Natural killer cell treated with Interleukin-12 subunit alpha and Interleukin-12 subunit beta and Interleukin-15 and Interleukin-18, amount 100 ng/mL, for 72 hours (primary cell): ENCODE measurements at regions not wholly inside any gene's neighbourhood (a gene's known extent, or its start where the extent isn't known, plus 50 kb on each side); places are given as distances from the start of the nearest gene placed in this dataset.

Source experiments
- ATAC-seq, 2 donors: fragments of 150-1000 bp; cut with Tn5 transposase in 1 of 2; sonication (Bioruptor Pico), chemical (Tn5 transposase) in 1 of 2; 2 replicates each; pipeline ENCODE4 v1.10.0; 2021
- DNase-seq: peaks from one replicate; pipeline ENCODE4 v3.0.0; 2022; ENCODE audit warnings: low spot score
- H3K27ac Mint-ChIP-seq, 2 donors: 1 replicate in 1 of 2; 2 replicates in 1 of 2; pipeline ENCODE4 v1.8.0; 2022; ENCODE audit warnings: mixed read lengths in 2 of 2, mild to moderate bottlenecking in 1 of 2, moderate library complexity in 1 of 2
- H3K27me3 Mint-ChIP-seq, 2 donors: 1 replicate in 1 of 2; 2 replicates in 1 of 2; pipeline ENCODE4 v1.8.0; 2022; ENCODE audit warnings: mixed read lengths in 2 of 2
- H3K36me3 Mint-ChIP-seq: one replicate; pipeline ENCODE4 v1.8.0; 2022; ENCODE audit warnings: mixed read lengths
- H3K4me1 Mint-ChIP-seq, 2 donors: 1 replicate in 1 of 2; 2 replicates in 1 of 2; pipeline ENCODE4 v1.8.0; 2022; ENCODE audit warnings: low read depth in 2 of 2, mixed read lengths in 2 of 2, mild to moderate bottlenecking in 1 of 2
- H3K4me3 Mint-ChIP-seq: one replicate; pipeline ENCODE4 v1.8.0; 2022; ENCODE audit warnings: mixed read lengths
- H3K9me3 Mint-ChIP-seq: 2 replicates; pipeline ENCODE4 v1.8.0; 2022; ENCODE audit warnings: mixed read lengths

DNA sequence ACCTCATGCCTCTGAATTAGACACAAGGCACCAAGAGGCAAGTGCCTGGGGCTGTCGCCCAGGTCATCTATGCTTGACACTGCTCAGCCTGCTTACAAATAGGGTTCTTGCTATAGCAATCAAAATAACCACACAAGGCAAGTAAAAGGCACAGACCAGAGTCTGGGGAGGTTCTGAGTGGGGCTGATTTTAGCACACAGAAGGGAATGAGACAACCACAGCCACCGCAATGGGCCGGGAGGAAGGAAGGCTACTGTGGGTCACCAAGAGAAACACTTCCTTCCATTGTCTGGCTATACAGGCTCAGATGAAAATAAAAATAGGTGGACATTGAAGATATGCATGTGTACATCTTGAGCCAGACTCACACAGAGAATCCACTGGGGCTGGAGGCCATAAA is 159.1 kb downstream of the DLEU7 start:
- peaks cover 24 to 28% of the 10 kb centered on the region in 2 donors for H3K4me1 Mint-ChIP-seq
- H3K4me3 Mint-ChIP-seq = no peak overlapping the region
- no peak for DNase-seq
- no peaks in the 10 kb centered on the region for H3K36me3 Mint-ChIP-seq
- no peaks in the 10 kb centered on the region for H3K9me3 Mint-ChIP-seq
- peak in 1 of 2 donors; percentile 45 for ATAC-seq
- peak overlapping the region in 1 of 2 donors; percentile 27 for H3K27ac Mint-ChIP-seq
- peaks cover 50 to 52% of the 10 kb centered on the region in 2 donors for H3K27me3 Mint-ChIP-seq

DNA sequence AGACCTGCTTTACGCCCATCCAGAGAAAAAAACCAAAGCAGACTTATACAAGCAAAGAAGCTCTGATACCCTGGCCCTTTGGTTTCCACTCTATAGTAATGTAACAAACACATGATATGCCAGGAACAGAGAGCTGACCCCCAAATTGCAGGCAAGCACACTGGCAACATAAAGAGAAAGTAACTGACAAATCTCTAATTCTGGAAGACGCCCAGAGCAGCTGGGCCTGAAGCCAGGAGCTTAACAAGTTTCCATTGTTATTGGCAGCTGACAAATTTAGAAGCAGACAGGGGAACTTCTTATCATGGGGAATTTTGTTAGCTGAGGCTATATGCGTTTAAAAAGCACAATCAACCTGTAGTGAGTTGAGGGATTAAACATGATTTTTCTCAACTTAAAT is 158.0 kb downstream of the DLEU7 start:
- H3K9me3 Mint-ChIP-seq = no peaks in the 10 kb centered on the region
- peaks cover 23% of the 10 kb centered on the region in 2 donors for H3K4me1 Mint-ChIP-seq
- no peak overlapping the region for H3K27ac Mint-ChIP-seq
- no peaks in the 10 kb centered on the region for H3K36me3 Mint-ChIP-seq
- no peak overlapping the region for H3K4me3 Mint-ChIP-seq
- no peak for ATAC-seq
- no peak for DNase-seq
- H3K27me3 Mint-ChIP-seq = peaks cover 39 to 41% of the 10 kb centered on the region in 2 donors

DNA sequence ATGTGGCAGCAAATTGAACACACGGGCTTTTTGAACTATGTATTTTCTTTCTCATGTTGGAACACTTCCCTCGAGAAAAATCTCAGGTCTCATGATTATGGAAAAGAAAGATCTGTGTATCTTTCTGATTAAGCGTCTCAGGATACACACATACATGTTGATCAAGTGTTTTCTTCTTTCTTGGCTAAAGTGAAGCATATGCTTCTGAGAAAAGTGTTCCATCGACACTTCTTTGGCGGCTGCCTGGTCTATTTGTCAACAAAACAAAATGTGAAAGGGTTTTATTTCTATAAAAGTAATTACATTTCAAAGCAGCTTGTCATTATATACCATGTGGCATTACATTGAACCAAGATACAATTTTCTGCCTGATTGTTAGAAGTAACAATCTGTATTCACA is 157.5 kb downstream of the DLEU7 start:
- Mint-ChIP-seq H3K27me3 (peaks cover 37 to 41% of the 10 kb centered on the region in 2 donors), H3K27ac (no peak overlapping the region), H3K9me3 (no peaks in the 10 kb centered on the region), H3K4me3 (no peak overlapping the region), H3K4me1 (peaks cover 23% of the 10 kb centered on the region in 2 donors), H3K36me3 (no peaks in the 10 kb centered on the region)
- DNase-seq (no peak), ATAC-seq (no peak)

DNA sequence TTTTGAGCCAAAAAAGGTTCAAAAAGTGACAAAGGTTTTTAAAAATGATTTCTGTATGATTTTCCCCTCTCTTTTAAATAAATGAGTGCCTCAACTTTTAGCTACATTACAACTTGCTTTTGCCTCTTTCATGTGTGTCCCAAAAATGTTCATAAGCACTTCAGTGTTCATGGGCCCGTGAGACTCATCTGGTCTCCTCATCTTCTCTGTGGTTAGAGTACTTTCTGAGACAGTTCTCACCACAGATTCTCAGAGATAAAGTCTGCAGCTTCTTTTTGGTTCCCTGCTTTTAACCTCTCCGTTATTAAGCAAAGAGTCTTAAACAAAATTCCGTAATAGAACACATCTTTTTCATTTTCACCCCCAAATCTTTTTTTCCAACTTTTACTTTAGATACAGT is 156.9 kb downstream of the DLEU7 start:
- Mint-ChIP-seq H3K9me3 (no peaks in the 10 kb centered on the region), H3K27me3 (peaks cover 41 to 45% of the 10 kb centered on the region in 2 donors), H3K4me1 (peaks cover 23 to 29% of the 10 kb centered on the region in 2 donors), H3K4me3 (peak overlapping the region; percentile 6), H3K27ac (no peak overlapping the region), H3K36me3 (no peaks in the 10 kb centered on the region)
- ATAC-seq (no peak), DNase-seq (no peak)

DNA sequence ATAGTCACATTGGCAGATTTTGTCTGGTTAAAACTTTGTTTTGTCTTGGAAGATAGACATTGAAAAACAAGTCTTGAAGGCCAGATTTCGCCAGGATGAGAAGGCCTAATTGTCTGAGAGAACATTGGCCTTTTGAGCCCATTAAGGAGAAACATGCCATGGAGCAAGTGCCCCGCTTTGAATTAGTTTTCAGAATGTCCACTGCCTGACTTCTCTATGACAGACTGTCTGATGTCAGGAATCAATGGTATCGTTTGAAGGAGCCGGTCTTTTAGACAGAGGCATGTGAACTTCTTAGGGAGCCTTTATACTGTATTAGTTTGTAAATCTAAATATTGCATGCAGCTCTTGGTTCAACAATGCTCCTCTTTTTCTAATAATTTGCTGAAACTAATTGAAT is 155.9 kb downstream of the DLEU7 start:
- DNase-seq (no peak), ATAC-seq (no peak)
- no peaks in the 10 kb centered on the region for H3K9me3 Mint-ChIP-seq
- peaks cover 23 to 29% of the 10 kb centered on the region in 2 donors for H3K4me1 Mint-ChIP-seq
- no peak overlapping the region for H3K4me3 Mint-ChIP-seq
- H3K27ac Mint-ChIP-seq = no peak overlapping the region
- no peaks in the 10 kb centered on the region for H3K36me3 Mint-ChIP-seq
- H3K27me3 Mint-ChIP-seq = peaks cover 48 to 49% of the 10 kb centered on the region in 2 donors

DNA sequence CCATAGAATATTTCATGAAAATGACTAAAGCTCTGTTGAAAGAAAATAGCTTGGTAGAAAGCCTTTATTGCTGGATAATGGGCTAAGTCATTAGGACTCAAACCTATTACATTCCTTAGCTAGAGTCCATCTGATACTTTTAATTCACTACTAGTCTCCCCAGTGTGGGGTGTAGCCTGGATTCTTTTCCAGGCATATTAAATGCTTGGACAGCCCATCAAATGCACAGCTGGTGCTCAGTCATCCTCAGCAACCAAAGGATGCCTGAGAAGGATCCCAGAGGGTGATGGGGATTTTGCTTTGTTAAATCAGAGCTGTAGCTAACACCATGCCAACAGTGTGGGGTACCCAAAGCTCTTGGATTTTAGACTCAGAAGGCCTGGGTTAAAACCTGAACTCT is 153.5 kb downstream of the DLEU7 start:
- no peak for DNase-seq
- Mint-ChIP-seq H3K4me1 (peaks cover 11 to 15% of the 10 kb centered on the region in 2 donors), H3K27me3 (peaks cover 30 to 35% of the 10 kb centered on the region in 2 donors), H3K36me3 (no peaks in the 10 kb centered on the region), H3K27ac (no peak overlapping the region), H3K9me3 (no peaks in the 10 kb centered on the region), H3K4me3 (no peak overlapping the region)
- ATAC-seq = no peak

DNA sequence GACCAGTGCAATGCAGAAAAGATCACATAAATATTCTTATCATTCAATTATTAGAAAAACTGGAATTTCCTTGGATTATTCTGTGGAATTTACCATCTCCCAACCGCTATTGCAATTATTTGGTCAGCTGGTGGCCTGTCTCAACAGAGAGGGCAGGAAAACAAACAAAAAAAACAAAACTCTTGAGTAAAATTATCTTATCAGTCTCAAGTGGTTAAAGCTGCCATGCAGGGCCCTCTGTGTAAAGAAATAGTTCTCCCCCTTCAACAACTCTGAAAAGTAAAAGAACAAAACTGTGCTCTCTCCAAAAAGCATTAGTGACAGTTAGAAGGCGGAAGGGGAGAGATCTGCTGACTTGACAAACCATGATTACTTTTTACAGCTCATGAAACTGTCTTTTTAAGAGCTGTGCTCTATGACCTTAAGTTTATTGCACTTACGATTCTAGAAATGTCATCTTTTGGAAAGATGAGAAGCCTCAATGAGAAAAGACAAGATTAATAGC is 152.3 kb downstream of the DLEU7 start:
- Mint-ChIP-seq H3K4me1 (peaks cover 8 to 15% of the 10 kb centered on the region in 2 donors), H3K9me3 (no peaks in the 10 kb centered on the region), H3K27ac (no peak overlapping the region), H3K27me3 (peaks cover 31 to 38% of the 10 kb centered on the region in 2 donors), H3K36me3 (no peaks in the 10 kb centered on the region), H3K4me3 (no peak overlapping the region)
- DNase-seq (no peak), ATAC-seq (no peak)

DNA sequence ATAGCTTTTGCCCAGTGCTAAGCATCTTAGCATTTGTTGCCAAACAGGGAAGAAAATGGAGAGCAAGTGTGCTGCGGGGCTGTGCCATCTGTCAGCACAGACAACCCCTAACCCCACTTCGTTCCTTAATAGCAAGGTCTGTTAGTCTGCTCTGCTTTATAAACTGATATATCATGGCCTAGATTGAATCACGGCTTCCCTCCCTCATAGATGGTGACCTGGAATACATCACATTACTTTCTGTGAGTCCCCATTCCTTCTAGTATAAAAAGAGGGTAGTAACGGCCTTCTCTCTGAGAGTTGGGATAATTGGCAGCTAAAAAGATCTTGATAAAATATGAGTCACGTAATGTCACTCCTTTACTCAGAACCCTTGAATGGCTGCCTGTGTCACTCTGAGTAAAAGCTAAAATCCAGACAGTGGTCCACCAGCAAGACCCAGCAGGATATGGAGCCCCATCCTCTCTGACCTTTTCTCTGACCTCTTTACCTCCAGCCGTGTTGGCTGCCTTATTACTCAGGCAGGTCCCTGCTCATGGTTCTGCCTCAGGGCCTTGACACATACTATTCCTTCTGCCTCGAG is 151.7 kb downstream of the DLEU7 start:
- no peaks in the 10 kb centered on the region for H3K9me3 Mint-ChIP-seq
- no peak overlapping the region for H3K4me3 Mint-ChIP-seq
- no peak for DNase-seq
- H3K36me3 Mint-ChIP-seq = no peaks in the 10 kb centered on the region
- peaks cover 31 to 44% of the 10 kb centered on the region in 2 donors for H3K27me3 Mint-ChIP-seq
- ATAC-seq = no peak
- H3K4me1 Mint-ChIP-seq = peaks cover 4 to 11% of the 10 kb centered on the region in 2 donors
- H3K27ac Mint-ChIP-seq = no peak overlapping the region

DNA sequence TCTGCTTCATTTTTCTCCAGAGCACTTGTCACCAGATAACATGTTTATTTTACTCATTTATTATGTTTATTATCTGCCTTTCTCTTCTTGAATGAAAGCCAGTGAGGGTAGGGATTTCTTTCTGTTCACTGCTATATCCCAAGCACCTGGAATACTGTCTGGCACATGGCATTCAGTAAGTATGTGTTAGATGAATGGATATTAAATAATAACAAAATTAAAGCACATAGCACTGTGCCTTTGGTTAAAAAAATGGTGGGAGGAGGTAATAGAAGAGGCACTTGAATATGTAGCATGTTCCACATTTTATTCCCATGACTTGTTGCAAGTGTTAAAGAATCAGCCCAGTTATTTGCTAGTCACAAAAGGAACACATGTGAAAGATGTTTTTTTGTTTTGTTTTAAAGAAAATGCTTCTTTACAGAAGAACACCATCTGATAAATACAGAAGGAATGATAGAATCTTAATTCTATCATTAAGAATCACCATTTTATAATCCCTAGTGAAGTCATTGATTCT is 151.0 kb downstream of the DLEU7 start:
- H3K9me3 Mint-ChIP-seq = no peaks in the 10 kb centered on the region
- peaks cover 33 to 51% of the 10 kb centered on the region in 2 donors for H3K27me3 Mint-ChIP-seq
- ATAC-seq (no peak), DNase-seq (no peak)
- peaks cover 0 to 5% of the 10 kb centered on the region in 2 donors for H3K4me1 Mint-ChIP-seq
- H3K36me3 Mint-ChIP-seq = no peaks in the 10 kb centered on the region
- H3K4me3 Mint-ChIP-seq = no peak overlapping the region
- no peak overlapping the region for H3K27ac Mint-ChIP-seq

DNA sequence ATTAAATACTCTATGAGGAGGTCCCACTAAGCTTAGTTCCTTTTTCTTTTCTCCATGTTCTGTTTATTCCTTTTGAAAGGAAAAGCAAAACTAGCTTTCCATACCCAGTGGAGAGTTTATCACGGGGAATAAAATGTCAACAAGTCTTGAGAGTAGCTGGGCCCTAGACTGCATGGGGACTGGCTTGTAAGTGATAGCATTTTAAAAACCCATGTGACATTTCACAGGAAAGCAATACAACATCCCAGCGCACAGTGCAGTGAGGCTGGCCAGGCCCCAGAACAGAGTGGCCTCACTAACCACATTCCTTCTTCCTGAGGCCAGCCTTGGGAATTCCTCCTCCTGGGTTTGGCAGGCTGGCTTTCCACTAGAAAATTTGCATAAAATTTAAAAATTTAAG is 149.8 kb downstream of the DLEU7 start:
- no peak overlapping the region for H3K27ac Mint-ChIP-seq
- H3K27me3 Mint-ChIP-seq = peaks cover 38 to 54% of the 10 kb centered on the region in 2 donors
- no peaks in the 10 kb centered on the region for H3K36me3 Mint-ChIP-seq
- no peaks in the 10 kb centered on the region for H3K9me3 Mint-ChIP-seq
- ATAC-seq = no peak
- DNase-seq = no peak
- peaks cover 0 to 5% of the 10 kb centered on the region in 2 donors for H3K4me1 Mint-ChIP-seq
- no peak overlapping the region for H3K4me3 Mint-ChIP-seq

DNA sequence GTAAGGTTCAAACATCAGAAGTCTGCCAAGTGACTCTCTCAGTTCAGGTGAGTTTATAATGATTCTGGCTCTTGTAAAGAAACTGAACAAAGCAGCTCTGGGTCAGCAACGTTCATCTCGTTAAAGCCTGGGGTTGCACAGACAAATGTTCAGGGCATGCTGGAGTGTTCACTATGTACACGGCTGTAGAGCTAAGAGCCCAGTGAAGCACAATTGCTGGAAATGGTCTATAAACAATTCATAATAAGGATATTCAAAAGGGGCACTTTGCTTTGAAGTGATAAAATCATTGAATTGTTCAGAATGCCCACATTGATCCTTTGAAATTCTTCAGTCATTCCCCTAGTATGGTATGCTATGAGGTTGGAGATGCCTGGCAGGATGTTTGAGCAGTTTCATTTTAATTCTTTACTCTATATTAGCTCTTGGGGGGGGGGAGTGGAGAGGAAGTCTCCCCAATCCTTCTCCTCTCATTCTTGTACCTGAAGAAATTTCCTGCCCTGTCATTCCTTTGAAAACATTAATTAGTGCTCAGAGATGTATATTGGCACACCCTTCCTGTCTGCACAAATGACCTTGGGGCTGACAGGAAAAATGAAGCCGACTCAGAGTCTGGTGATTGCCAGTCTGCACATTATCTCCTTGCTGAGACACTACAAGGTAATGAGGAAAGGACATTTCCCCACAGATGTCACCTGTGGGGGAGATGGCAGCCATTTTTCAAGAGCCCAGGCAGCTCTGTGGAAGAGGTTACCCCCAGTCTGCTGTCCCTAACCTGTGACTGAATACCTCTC is 145.5 kb downstream of the DLEU7 start:
- H3K27me3 Mint-ChIP-seq = peaks cover 24 to 35% of the 10 kb centered on the region in 2 donors
- no peak for DNase-seq
- H3K4me1 Mint-ChIP-seq = no peaks in the 10 kb centered on the region
- no peak overlapping the region for H3K4me3 Mint-ChIP-seq
- H3K9me3 Mint-ChIP-seq = no peaks in the 10 kb centered on the region
- ATAC-seq = no peak
- H3K36me3 Mint-ChIP-seq = no peaks in the 10 kb centered on the region
- no peak overlapping the region for H3K27ac Mint-ChIP-seq

DNA sequence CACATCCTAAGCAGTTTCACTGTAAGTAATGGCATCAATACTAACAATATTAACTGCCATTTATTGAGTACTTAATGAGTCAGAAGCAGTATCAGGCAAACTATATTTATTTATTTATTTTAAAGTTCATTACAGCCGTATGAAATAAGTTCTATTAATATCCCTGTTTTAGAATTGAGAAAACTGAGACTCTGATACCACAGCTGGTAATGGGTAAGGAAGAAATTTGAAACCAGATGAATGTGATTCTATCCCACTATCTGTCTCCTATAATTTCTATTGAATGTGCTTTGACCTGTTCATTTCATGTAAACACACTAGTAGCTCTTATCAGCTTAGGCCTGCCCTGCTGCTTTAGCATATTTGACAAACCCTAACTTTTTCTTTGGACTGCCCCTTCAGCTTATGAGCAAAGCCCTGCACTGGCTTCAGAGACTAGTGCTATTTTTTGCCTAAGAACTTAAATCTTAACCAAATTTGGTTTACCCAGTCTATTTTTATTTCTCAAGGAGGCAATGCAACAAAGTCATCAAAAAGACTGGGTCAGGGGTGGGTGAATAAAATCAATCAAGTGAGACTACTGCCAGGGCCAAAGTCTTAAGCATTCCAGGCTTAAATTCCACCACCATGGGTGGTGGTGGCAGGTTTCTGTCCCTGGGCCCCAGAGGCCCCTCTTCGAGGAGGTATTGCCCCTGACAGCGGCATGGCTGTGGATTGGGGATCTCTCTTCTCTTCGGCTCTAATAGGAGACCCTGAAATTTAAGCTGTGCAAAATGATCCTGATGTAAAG is 143.4 kb downstream of the DLEU7 start:
- Mint-ChIP-seq H3K4me1 (no peaks in the 10 kb centered on the region), H3K36me3 (no peaks in the 10 kb centered on the region), H3K9me3 (no peaks in the 10 kb centered on the region), H3K27ac (no peak overlapping the region), H3K27me3 (peaks cover 28 to 31% of the 10 kb centered on the region in 2 donors), H3K4me3 (no peak overlapping the region)
- no peak for DNase-seq
- no peak for ATAC-seq

DNA sequence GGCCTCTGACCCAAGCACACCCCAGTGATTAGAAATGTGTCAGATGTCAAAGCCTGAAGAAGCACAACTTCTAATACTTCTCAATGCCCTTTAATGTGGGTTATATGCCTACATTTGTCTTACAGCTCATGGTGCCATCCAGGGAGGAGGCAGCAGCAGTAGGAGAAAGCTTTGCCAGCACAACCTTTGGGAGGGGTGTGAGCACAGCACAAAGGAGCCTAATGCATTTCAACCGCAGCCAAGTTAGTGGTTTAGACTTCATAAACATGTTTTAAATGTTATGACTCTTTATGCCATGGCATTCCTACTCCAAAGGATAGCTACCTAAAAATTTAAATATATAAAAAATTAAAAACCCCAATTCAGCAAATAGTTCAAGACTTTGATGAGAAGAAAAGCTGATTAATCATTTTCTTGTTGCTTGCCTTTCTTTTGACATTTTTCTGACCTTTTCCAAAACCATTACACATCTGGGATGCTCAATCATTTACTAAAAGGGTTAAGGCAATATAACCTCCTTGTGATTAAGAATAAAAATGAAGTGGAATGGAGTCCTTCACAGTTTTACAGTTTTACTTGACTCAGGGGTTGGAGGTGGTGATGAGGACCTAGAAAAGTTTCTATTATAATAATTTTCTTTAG is 142.7 kb downstream of the DLEU7 start:
- H3K27me3 Mint-ChIP-seq = peaks cover 24 to 25% of the 10 kb centered on the region in 2 donors
- DNase-seq (no peak), ATAC-seq (no peak)
- H3K4me1 Mint-ChIP-seq = no peaks in the 10 kb centered on the region
- H3K27ac Mint-ChIP-seq = no peak overlapping the region
- H3K36me3 Mint-ChIP-seq = no peaks in the 10 kb centered on the region
- H3K9me3 Mint-ChIP-seq = no peaks in the 10 kb centered on the region
- H3K4me3 Mint-ChIP-seq = no peak overlapping the region
